GM19397 (cell line): ENCODE measurements at regions not wholly inside any gene's neighbourhood (a gene's known extent, or its start where the extent isn't known, plus 50 kb on each side); places are given as distances from the start of the nearest gene placed in this dataset.
"Not testable (repeated sequence)": the region's sequence is repeated elsewhere in the genome, so short reads cannot be mapped to it uniquely, and the experiment has no call there.

ENCODE experiments used
- ATAC-seq: cut with Tn5 transposase; IDR thresholded peaks from one replicate; pipeline ENCODE4 v1.9.1; 2021; ENCODE audit warnings: mild to moderate bottlenecking, moderate library complexity; ENCODE audit not compliant: unreplicated experiment

- no peak for ATAC-seq
These were observed 688.3 kb upstream of the FAT3 start for GRCh38 chr11:91536366-91536765.

GRCh38 chr11:91528965-91529364 is 695.7 kb upstream of the FAT3 start:
- no peak for ATAC-seq

GRCh38 chr11:91527380-91528030 is 697.1 kb upstream of the FAT3 start:
- no peak for ATAC-seq

GRCh38 chr11:91513734-91514133 is 710.9 kb upstream of the FAT3 start:
- ATAC-seq, result no peak

DNA sequence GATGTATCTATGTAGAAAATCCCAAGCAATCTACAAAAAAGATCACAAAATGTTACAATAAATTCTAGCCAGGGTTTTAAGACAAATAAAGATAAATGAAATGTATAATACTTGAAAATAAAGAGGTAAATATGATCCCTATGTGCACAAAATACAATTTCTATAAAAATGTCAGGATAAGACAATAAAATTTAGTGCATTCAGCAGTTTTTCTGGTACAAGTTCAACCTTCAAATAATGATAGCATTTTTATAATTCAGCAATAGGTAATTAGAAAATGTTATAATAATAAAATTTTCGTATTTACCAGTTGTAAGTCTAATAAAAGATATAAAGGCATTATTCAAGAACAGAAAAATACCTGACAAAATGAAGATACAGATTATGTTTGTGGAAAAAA is 726.8 kb upstream of the FAT3 start:
- no peak for ATAC-seq

GRCh38 chr11:91495837-91496236 is 728.8 kb upstream of the FAT3 start:
- no peak for ATAC-seq

DNA sequence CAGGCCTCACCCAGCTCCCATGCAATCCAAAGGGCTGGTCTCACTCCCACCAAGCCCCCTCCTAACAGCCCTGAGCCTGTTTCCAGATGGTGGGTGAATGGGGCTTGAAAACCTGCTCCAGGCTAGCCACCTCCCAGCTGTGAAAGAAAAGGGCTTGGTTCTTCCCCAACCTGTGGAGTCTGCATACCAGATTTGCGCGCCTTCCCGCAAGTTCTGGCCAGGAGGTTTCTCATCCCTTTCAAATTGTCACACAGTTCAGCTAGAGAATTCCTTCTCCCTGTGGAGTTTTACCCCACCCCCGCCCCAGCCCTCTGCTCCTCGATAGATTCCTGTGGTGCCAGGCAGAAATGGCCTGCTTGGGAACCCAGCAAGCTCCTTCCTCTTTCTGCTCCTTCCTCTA is 734.6 kb upstream of the FAT3 start:
- ATAC-seq, result no peak

GRCh38 chr11:91483956-91484355 is 740.7 kb upstream of the FAT3 start:
- not testable (repeated sequence) for ATAC-seq

- ATAC-seq, result not testable (repeated sequence)
These were observed 742.7 kb upstream of the FAT3 start for GRCh38 chr11:91481875-91482274.

DNA sequence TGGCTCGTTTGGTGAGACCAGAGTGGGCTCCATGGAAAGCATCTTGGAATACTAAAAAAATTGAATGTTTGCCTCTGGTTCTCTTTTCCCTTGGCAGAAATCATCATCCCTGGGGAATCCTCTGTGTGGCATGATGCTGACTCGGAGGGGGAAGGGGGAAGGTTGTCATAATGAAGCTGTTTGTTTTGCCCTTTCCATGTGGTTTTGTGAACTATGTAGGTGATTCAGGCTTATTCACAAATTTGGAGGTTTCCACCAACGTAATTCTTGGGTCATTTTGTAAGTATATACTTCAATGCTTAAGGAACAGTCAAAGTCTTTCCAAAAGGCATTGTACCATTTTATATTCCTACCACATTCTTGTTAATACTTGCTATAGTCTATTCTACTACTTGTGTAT is 754.0 kb upstream of the FAT3 start:
- no peak for ATAC-seq

- ATAC-seq, result no peak
These were observed 764.8 kb upstream of the FAT3 start for GRCh38 chr11:91459840-91460239.

DNA sequence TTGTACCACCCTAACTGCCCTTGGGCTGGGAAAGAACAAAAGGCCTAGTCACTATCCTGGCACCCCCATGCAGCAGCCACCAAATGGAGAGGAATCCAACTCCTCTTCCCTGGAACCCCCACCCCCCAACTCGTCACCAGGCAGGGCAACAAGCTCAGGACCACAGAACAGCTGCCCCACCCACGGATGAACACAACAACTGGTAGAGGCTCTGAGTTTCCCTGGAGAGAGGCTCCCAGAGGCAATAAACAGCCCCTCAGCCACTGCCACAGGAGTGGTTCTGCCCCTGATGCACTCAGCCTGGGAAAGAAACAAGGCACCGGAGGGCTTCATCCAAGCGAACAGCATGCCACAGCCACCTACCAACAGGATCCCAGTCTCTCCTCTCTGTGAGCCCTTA is 778.4 kb upstream of the FAT3 start:
- ATAC-seq, result no peak

DNA sequence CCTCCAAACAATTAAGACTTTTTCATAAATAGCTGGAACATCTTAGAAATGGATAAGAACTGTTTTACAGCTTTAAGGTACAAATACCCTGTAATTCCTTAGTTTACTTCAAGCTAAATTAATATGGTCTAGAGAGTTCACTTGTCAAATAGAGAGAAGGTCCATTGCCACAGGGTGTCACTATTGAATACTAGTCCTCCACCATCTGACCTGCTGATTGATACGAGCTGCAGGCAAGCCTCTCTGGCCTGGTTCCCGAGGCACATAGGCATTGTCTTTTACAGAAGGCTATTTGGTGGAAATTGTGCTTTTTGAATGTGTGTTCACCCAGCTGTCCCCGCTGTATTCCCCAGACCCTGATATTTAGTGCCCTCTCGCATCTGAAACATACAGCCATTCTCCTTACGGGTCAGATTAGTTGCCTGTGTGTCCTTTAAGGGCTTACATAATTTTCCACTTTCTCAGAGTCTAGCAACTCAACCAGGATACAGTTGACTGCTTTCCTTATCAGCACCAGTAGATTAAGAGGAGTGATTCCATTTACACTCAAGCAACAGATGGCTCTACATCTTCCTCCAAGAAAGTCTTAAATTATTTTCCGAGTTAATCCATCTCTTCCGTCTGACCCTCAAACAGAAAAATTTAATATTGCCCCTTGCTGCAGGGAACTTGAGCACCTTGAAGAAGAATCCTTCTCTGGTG is 788.8 kb upstream of the FAT3 start:
- ATAC-seq, result no peak

DNA sequence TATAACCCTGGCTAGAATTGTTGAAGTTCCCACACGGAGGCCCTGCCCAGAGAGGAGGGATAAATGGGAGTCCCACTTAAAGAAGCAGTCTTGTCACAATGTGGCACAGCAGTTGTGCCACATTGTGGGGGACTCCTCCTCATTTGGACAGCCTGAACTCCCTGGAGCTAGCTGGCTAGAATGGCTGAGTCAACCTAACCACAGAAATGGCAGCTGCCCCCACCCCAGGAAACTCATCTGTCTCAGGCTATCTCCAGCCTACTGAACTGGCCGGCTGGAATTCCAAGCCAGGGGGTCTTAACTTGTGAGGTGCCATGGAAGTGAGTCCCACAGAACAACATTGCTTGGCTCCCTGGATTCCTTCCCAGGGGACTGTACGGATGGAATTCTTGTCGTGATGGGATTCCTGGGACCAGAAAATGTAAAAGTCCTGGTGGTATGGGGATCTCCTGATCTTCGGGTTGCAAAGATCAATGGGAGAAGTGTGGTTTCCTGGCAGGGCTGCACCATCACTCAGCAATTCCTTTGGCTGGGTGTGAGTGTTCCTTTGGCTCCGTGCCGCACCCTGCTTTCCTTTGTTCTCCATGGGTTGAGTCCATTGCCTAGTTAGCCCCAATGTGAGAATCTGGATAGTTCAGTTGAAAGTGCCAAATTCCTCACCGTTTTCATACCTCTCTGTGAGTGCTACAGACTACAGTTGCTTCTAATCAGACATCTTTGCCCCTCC is 791.2 kb upstream of the FAT3 start:
- no peak for ATAC-seq

GRCh38 chr11:91421641-91422040 is 803.0 kb upstream of the FAT3 start:
- ATAC-seq, result no peak

- no peak for ATAC-seq
These were observed 816.8 kb upstream of the FAT3 start for GRCh38 chr11:91407842-91408241.

GRCh38 chr11:91406009-91406408 is 818.6 kb upstream of the FAT3 start:
- ATAC-seq, result no peak

DNA sequence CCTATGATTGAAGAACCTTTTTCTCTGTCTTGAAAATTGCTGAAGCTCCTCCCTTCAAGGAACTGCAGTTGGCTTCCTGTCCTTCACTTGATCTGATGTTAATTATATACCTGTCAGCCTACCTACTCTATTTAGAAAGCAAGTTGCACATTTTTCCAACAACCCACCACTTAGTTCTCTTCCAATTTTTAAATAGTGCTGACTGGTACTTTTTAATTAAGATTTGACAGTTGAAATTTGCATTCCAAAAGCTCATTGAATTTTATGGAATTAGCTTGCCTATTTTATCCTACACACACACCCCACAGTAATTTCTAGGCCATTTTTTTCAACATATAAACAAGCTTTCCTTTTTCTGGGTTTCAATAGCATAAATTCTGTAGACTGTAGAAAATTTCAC is 820.3 kb upstream of the FAT3 start:
- no peak for ATAC-seq

GRCh38 chr11:91397134-91397468 is 827.5 kb upstream of the FAT3 start:
- no peak for ATAC-seq

DNA sequence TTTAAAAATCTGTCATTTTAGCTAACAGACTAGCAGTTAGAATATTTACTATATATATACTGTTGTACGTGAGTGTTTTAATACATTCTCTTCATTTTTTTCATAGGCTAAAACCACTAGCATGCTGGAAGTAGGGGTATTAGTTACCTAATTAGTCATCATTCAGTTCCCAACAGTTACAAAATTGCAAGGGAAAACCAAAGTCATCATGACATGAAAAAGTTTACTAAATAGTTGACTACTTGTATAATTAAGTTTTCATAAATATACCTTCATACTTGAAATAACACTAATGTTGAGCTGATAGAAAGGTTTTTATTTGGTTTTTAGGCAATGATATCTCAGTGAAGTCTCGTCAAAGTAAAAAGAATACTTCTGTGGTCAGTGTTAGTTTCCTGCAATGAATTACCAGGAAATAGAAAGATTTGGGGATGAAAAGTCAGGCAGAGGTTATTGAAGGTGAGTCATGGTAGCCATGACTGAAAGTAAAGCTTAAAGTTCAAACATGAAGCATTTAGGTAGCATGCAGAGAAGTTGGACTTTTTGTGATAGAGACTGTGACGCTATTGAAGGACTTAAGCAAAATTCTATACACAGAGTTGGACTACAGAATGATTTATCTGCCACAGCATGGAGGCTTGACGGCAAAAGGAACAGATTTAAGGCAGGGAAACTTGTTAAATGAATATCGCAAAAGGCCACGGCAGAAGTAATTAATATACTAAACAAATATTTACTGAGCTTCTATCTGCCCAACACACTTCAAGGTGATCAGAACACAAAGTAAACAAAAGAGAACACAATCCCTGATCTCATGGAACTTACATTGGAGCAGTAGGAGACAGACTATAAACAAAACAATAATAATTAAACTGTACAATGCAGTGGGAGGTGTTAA is 828.1 kb upstream of the FAT3 start:
- no peak for ATAC-seq

DNA sequence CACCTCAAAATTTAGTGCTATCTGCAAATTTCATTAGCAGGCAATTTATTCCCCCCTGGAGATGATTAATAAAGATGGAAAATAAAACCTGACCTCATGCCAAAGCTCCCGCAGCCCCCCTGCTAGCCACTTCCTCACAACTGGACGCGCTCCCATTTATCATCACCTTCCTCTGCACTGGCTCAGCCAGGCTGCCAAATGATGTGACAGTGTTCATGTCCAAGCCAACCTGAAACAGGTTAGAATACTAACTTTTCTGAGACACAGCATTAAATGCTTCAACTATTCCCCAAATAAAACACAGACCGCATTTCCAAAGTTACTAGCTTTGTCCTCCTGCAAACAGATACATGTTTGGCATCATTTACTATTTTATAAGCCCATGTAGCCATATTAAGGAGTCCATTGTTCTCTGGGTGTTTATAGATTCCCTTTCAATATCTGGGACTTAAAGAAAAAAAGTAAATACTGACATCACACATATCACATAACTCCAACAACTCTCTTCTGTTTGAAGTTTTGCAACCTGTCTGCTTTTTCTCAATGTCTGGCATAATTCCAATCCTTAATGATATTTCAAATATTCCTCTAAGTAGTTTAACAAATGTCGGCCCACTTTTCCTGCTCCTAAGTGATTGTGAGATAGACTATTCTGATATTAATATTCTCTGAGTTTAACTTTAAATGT is 829.7 kb upstream of the FAT3 start:
- ATAC-seq, result no peak
